ENCODE measurements at regions not wholly inside any gene's neighbourhood (a gene's known extent, or its start where the extent isn't known, plus 50 kb on each side); places are given as distances from the start of the nearest gene placed in this dataset.

DNA sequence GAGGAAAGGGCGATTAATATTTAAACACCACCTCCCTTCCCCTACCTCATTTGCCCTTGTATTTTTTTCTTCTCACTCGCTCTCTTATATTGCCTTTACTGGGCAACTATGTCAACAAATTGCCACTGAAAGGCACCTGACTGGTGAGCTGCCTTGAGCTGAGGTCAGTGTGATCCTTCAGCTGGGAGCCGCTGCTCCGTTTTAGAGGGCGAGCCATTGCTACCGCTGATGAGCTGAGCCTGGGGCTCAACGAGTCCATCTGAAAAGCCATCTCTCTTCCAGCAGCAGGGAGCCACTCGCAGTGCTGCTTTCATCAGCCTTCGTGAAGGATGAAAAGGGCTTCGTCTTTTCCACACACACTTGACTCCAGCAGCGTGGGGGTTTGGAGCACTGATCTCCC, 108.0 kb upstream of the KIF26B start:
- no peak for ATAC-seq
- TF ChIP-seq ZNF70 (CRISPR knock-in tag; IDR thresholded peaks at IDR 0.05), result no peak
- no peak for TF ChIP-seq ZNF8 (CRISPR knock-in tag; IDR thresholded peaks at IDR 0.05)
- TF ChIP-seq, protein P1, sequence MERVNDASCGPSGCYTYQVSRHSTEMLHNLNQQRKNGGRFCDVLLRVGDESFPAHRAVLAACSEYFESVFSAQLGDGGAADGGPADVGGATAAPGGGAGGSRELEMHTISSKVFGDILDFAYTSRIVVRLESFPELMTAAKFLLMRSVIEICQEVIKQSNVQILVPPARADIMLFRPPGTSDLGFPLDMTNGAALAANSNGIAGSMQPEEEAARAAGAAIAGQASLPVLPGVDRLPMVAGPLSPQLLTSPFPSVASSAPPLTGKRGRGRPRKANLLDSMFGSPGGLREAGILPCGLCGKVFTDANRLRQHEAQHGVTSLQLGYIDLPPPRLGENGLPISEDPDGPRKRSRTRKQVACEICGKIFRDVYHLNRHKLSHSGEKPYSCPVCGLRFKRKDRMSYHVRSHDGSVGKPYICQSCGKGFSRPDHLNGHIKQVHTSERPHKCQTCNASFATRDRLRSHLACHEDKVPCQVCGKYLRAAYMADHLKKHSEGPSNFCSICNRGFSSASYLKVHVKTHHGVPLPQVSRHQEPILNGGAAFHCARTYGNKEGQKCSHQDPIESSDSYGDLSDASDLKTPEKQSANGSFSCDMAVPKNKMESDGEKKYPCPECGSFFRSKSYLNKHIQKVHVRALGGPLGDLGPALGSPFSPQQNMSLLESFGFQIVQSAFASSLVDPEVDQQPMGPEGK (CRISPR knock-in tag; IDR thresholded peaks at IDR 0.05; ENCODE audit: borderline replicate concordance), result no peak
- no peak for TF ChIP-seq OSR1 (CRISPR knock-in tag; IDR thresholded peaks at IDR 0.05)
- no peak for TF ChIP-seq ARNTL (CRISPR knock-in tag; IDR thresholded peaks at IDR 0.05; ENCODE audit: borderline replicate concordance, low read depth)
- TF ChIP-seq SNAI2 (CRISPR knock-in tag; IDR thresholded peaks at IDR 0.05), result no peak
- TF ChIP-seq, protein P2, sequence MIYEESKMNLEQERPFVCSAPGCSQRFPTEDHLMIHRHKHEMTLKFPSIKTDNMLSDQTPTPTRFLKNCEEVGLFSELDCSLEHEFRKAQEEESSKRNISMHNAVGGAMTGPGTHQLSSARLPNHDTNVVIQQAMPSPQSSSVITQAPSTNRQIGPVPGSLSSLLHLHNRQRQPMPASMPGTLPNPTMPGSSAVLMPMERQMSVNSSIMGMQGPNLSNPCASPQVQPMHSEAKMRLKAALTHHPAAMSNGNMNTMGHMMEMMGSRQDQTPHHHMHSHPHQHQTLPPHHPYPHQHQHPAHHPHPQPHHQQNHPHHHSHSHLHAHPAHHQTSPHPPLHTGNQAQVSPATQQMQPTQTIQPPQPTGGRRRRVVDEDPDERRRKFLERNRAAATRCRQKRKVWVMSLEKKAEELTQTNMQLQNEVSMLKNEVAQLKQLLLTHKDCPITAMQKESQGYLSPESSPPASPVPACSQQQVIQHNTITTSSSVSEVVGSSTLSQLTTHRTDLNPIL (CRISPR knock-in tag; IDR thresholded peaks at IDR 0.05; ENCODE audit: low read depth), result no peak
- no peak for TF ChIP-seq ISL1 (CRISPR knock-in tag; IDR thresholded peaks at IDR 0.05)
- TF ChIP-seq, protein P3, sequence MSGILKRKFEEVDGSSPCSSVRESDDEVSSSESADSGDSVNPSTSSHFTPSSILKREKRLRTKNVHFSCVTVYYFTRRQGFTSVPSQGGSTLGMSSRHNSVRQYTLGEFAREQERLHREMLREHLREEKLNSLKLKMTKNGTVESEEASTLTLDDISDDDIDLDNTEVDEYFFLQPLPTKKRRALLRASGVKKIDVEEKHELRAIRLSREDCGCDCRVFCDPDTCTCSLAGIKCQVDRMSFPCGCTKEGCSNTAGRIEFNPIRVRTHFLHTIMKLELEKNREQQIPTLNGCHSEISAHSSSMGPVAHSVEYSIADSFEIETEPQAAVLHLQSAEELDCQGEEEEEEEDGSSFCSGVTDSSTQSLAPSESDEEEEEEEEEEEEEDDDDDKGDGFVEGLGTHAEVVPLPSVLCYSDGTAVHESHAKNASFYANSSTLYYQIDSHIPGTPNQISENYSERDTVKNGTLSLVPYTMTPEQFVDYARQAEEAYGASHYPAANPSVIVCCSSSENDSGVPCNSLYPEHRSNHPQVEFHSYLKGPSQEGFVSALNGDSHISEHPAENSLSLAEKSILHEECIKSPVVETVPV (CRISPR knock-in tag; IDR thresholded peaks at IDR 0.05), result no peak
- no peak for TF ChIP-seq TOX (CRISPR knock-in tag; IDR thresholded peaks at IDR 0.05; ENCODE audit: borderline replicate concordance)
- TF ChIP-seq ZC3H10 (CRISPR knock-in tag; IDR thresholded peaks at IDR 0.05), result no peak
- no peak for TF ChIP-seq ESRRG (CRISPR knock-in tag; IDR thresholded peaks at IDR 0.05)
- TF ChIP-seq PPARA (CRISPR knock-in tag; IDR thresholded peaks at IDR 0.05; ENCODE audit: borderline replicate concordance), result no peak
- TF ChIP-seq, protein P4, sequence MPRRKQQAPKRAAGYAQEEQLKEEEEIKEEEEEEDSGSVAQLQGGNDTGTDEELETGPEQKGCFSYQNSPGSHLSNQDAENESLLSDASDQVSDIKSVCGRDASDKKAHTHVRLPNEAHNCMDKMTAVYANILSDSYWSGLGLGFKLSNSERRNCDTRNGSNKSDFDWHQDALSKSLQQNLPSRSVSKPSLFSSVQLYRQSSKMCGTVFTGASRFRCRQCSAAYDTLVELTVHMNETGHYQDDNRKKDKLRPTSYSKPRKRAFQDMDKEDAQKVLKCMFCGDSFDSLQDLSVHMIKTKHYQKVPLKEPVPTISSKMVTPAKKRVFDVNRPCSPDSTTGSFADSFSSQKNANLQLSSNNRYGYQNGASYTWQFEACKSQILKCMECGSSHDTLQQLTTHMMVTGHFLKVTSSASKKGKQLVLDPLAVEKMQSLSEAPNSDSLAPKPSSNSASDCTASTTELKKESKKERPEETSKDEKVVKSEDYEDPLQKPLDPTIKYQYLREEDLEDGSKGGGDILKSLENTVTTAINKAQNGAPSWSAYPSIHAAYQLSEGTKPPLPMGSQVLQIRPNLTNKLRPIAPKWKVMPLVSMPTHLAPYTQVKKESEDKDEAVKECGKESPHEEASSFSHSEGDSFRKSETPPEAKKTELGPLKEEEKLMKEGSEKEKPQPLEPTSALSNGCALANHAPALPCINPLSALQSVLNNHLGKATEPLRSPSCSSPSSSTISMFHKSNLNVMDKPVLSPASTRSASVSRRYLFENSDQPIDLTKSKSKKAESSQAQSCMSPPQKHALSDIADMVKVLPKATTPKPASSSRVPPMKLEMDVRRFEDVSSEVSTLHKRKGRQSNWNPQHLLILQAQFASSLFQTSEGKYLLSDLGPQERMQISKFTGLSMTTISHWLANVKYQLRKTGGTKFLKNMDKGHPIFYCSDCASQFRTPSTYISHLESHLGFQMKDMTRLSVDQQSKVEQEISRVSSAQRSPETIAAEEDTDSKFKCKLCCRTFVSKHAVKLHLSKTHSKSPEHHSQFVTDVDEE (CRISPR knock-in tag; IDR thresholded peaks at IDR 0.05), result no peak
- TF ChIP-seq TCF4 (CRISPR knock-in tag; IDR thresholded peaks at IDR 0.05; ENCODE audit: borderline replicate concordance), result no peak
- TF ChIP-seq RARB (CRISPR knock-in tag; IDR thresholded peaks at IDR 0.05), result no peak
- TF ChIP-seq, protein P5, sequence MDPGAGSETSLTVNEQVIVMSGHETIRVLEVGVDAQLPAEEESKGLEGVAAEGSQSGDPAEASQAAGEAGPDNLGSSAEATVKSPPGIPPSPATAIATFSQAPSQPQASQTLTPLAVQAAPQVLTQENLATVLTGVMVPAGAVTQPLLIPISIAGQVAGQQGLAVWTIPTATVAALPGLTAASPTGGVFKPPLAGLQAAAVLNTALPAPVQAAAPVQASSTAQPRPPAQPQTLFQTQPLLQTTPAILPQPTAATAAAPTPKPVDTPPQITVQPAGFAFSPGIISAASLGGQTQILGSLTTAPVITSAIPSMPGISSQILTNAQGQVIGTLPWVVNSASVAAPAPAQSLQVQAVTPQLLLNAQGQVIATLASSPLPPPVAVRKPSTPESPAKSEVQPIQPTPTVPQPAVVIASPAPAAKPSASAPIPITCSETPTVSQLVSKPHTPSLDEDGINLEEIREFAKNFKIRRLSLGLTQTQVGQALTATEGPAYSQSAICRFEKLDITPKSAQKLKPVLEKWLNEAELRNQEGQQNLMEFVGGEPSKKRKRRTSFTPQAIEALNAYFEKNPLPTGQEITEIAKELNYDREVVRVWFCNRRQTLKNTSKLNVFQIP (CRISPR knock-in tag; IDR thresholded peaks at IDR 0.05; ENCODE audit: borderline replicate concordance, low read depth), result no peak
- no peak for TF ChIP-seq GLIS3 (CRISPR knock-in tag; IDR thresholded peaks at IDR 0.05)

DNA sequence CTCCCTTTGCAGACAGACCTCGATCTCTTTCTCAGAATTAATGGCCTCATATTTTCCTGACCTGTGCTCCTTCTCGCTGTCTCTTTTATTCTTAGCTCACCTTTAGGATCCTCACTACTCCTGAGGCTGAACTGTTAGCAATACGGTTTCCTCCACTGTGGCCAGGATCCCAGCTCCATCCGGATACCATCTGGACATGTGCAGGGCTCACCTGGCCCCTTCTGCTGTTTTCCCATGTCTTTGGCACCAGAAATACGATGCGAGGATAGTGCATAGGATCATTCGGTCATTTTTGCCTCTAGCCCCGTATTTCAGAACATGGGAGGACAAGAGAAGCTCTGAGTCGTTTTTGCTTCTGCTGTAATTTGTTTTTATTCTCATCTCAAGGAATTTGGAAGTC, 108.5 kb upstream of the KIF26B start:
- ATAC-seq, result no peak
- no peak for TF ChIP-seq GLIS3 (CRISPR knock-in tag; IDR thresholded peaks at IDR 0.05)
- TF ChIP-seq ESRRG (CRISPR knock-in tag; IDR thresholded peaks at IDR 0.05), result no peak
- TF ChIP-seq, protein P4 (CRISPR knock-in tag; IDR thresholded peaks at IDR 0.05), result no peak
- no peak for TF ChIP-seq ZFP3 (CRISPR knock-in tag; IDR thresholded peaks at IDR 0.05)
- TF ChIP-seq SNAI2 (CRISPR knock-in tag; IDR thresholded peaks at IDR 0.05), result no peak
- no peak for TF ChIP-seq ZFP30 (CRISPR knock-in tag; IDR thresholded peaks at IDR 0.05)
- TF ChIP-seq PPARA (CRISPR knock-in tag; IDR thresholded peaks at IDR 0.05; ENCODE audit: borderline replicate concordance), result no peak
- TF ChIP-seq ISL1 (CRISPR knock-in tag; IDR thresholded peaks at IDR 0.05), result no peak
- TF ChIP-seq, protein P1 (CRISPR knock-in tag; IDR thresholded peaks at IDR 0.05; ENCODE audit: borderline replicate concordance), result no peak
- no peak for TF ChIP-seq OSR1 (CRISPR knock-in tag; IDR thresholded peaks at IDR 0.05)
- TF ChIP-seq ZNF565 (CRISPR knock-in tag; conservative IDR thresholded peaks at IDR 0.05; ENCODE audit: low read depth), result no peak
- TF ChIP-seq ZNF70 (CRISPR knock-in tag; IDR thresholded peaks at IDR 0.05), result no peak
- TF ChIP-seq BACH2 (CRISPR knock-in tag; IDR thresholded peaks at IDR 0.05; ENCODE audit: borderline replicate concordance), result no peak
- TF ChIP-seq, protein P2 (CRISPR knock-in tag; IDR thresholded peaks at IDR 0.05; ENCODE audit: low read depth), result no peak

Data from SK-N-SH treated with all-trans-retinoic acid at 6 μM for 48 hours (cell line).